LNCAP (cell line): ENCODE measurements at regions not wholly inside any gene's neighbourhood (a gene's known extent, or its start where the extent isn't known, plus 50 kb on each side); places are given as distances from the start of the nearest gene placed in this dataset.

ENCODE experiments used
- TF ChIP-seq, protein P1 (sequence below): fragments of 450-650 bp; IDR thresholded peaks from 2 replicates; pipeline ENCODE4 v1.5.1; 2017; ENCODE audit warnings: mild to moderate bottlenecking

DNA sequence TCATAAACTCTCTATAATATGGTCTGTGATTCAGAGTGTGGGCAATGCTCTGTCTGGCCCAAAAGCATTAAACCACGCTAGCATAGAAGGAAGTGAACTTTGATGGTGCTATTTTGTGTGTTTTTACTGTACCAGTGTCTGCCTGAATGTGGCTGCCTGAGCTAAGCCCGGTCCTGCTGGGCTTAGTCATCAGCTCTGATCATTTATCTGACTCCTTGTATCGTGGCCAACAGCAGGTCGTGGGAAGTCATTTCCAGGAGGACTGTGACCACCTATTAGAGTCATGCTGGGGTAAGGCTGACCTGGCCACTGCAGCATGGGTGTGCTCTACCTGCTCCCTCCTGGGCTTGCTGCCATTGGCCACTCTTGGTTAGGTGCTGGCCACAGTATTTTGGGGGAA, 239.1 kb upstream of the CEP162 start:
- TF ChIP-seq, protein P1, sequence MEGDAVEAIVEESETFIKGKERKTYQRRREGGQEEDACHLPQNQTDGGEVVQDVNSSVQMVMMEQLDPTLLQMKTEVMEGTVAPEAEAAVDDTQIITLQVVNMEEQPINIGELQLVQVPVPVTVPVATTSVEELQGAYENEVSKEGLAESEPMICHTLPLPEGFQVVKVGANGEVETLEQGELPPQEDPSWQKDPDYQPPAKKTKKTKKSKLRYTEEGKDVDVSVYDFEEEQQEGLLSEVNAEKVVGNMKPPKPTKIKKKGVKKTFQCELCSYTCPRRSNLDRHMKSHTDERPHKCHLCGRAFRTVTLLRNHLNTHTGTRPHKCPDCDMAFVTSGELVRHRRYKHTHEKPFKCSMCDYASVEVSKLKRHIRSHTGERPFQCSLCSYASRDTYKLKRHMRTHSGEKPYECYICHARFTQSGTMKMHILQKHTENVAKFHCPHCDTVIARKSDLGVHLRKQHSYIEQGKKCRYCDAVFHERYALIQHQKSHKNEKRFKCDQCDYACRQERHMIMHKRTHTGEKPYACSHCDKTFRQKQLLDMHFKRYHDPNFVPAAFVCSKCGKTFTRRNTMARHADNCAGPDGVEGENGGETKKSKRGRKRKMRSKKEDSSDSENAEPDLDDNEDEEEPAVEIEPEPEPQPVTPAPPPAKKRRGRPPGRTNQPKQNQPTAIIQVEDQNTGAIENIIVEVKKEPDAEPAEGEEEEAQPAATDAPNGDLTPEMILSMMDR, result no peak

DNA sequence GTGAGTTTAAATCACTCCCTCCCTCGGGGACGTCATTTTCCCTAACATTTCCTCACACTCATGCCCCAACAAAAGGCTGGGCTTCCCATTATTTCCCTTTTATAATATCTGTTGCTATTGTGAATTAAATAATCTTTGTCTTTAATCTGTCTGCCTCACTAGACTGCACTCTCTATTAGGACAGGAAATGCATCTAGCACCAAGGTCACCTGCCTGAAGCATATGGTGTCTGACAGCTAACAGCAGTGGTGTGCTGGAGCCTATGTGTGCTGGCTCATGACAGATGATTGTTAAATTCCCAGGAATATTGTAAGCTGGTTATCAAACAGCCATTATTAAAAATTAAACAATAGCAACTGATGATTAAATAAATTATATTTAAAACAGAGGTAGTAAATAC, 237.0 kb upstream of the CEP162 start:
- TF ChIP-seq, protein P1, result no peak

- TF ChIP-seq, protein P1, result no peak
Observed at GRCh38 chr6:84462698-84463097, 235.3 kb upstream of the CEP162 start.

- TF ChIP-seq, protein P1, result no peak
Observed at GRCh38 chr6:84461461-84461860, 234.0 kb upstream of the CEP162 start.

DNA sequence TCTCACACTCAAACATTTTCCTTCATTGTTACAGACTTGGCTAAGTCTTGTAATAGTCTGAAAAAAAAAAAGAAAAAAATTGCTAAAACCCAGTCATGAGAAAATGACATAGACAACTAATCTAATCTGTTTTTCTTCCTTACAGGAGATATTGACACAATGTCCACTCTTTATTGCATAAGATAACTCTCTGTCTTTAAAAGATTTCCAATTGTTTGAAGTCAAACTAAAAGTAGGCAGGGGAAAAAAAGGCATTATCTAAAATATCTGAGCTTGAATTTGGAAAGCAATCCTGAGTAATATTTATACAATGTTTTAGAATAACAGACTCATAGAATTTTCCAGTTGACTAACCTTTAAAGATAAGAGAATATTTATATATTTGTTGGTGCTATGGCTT, 233.0 kb upstream of the CEP162 start:
- TF ChIP-seq, protein P1, result no peak

DNA sequence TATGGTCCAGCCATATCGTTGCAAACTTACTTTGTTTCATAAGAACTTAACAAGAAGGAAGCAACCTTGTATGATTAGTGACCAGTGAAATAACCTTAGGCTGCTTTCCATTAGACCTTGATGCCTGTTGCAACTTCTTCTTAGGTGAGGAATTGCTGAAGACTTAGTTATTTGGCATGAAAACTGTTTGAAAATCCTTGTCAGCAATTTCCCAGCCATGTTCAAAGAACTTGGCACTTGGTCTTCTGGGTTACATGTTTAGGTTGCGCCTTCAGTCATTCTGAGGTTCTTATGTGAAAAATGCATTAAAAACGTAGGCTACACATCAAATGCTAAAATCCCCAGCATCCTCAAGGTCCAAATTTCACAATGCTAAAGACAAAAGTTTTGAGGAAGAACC, 232.0 kb upstream of the CEP162 start:
- TF ChIP-seq, protein P1, result no peak

DNA sequence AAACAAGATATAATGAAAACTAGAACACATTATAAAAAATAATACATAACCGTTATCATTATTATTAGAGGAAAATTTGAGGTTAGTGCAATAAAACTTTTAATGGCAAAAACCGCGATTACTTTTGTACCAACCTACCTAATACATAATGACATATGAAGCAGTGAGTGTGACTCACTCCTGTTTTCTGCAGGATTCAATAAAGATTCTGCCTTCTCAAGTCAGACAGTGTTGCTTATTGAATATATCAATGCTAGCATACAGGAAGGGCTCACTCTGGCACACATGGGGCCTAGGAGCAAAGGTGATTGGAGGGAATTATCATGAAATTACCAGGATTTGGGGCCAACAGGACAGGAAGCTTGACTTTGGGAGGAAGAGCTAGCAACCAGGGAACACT, 230.8 kb upstream of the CEP162 start:
- TF ChIP-seq, protein P1, result no peak

GRCh38 chr6:84457276-84457675, 229.8 kb upstream of the CEP162 start:
- TF ChIP-seq, protein P1, result no peak
